ENCODE measurements at regions not wholly inside any gene's neighbourhood (a gene's known extent, or its start where the extent isn't known, plus 50 kb on each side); places are given as distances from the start of the nearest gene placed in this dataset.

DNA sequence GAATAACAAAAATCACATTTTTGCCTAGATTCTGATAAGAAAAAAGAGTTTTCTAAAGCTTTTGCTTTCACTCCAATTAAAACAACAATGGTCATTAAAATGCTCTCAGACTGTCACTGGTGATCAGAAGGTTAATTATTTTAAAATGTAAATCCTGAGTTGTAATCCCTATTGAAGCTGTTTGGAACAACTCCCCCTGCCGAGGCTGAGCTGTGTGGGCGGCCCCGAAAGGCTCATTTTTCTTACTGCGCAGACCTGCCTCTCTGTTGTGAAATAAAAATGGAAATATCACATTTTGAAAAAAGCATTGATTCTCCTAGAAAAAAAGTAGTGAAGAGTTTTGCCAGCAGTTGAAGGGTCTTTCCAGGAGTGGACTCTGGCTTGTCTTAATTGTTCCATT is 174.8 kb upstream of the CDKN3 start:
- TF ChIP-seq, protein P1, sequence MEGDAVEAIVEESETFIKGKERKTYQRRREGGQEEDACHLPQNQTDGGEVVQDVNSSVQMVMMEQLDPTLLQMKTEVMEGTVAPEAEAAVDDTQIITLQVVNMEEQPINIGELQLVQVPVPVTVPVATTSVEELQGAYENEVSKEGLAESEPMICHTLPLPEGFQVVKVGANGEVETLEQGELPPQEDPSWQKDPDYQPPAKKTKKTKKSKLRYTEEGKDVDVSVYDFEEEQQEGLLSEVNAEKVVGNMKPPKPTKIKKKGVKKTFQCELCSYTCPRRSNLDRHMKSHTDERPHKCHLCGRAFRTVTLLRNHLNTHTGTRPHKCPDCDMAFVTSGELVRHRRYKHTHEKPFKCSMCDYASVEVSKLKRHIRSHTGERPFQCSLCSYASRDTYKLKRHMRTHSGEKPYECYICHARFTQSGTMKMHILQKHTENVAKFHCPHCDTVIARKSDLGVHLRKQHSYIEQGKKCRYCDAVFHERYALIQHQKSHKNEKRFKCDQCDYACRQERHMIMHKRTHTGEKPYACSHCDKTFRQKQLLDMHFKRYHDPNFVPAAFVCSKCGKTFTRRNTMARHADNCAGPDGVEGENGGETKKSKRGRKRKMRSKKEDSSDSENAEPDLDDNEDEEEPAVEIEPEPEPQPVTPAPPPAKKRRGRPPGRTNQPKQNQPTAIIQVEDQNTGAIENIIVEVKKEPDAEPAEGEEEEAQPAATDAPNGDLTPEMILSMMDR (IDR thresholded peaks at IDR 0.05): no peak
- TF ChIP-seq POLR2A (IDR thresholded peaks at IDR 0.05): no peak
